Adrenal gland (tissue), 5 donors: ENCODE measurements at regions not wholly inside any gene's neighbourhood (a gene's known extent, or its start where the extent isn't known, plus 50 kb on each side); places are given as distances from the start of the nearest gene placed in this dataset.
A peak's percentile ranks its signal among the peaks of the same experiment; 100 is the strongest.

Experiments
- POLR2A ChIP-seq, 2 donors: fragments of 450-650 bp; IDR thresholded peaks; one replicate each; pipeline ENCODE4 v1.6.1; 2017; ENCODE audit warnings: antibody characterized with exemption in 2 of 2, mild to moderate bottlenecking in 2 of 2, moderate library complexity in 1 of 2
- TF ChIP-seq, protein P1 (sequence below), 6 experiments: fragments of 450-650 bp in 4 of 6; fragments of 200-600 bp in 2 of 6; sonication (generic) in 1 of 6; IDR thresholded peaks; 1 replicate in 5 of 6; 2 replicates in 1 of 6; pipeline versions ENCODE4 v1.5.1 to v1.8.0; 2016 to 2021; ENCODE audit warnings: antibody characterized with exemption in 6 of 6, mild to moderate bottlenecking in 2 of 6, moderate library complexity in 1 of 6
- donor health status: DM: no; HTN: no; CAD: no.

DNA sequence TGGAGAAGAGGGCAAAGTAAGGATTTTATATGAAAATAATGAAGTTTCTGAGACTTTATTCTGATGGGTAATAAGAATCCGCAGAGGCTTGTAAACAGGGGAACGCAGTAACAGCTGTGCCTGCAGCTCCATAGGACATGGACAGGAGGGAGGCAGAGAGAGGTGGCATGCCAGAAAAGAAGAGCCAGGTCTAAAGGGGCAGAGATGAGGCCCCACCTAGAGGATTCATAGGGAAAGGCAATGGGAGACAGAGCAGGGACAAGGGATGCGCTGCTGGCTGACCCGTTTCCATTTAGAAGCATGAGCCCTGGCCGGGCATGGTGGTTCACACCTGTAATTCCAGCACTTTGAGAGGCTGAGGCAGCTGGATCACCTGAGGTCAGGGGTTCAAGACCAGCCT is 340.3 kb upstream of the CDH5 start:
- TF ChIP-seq, protein P1, sequence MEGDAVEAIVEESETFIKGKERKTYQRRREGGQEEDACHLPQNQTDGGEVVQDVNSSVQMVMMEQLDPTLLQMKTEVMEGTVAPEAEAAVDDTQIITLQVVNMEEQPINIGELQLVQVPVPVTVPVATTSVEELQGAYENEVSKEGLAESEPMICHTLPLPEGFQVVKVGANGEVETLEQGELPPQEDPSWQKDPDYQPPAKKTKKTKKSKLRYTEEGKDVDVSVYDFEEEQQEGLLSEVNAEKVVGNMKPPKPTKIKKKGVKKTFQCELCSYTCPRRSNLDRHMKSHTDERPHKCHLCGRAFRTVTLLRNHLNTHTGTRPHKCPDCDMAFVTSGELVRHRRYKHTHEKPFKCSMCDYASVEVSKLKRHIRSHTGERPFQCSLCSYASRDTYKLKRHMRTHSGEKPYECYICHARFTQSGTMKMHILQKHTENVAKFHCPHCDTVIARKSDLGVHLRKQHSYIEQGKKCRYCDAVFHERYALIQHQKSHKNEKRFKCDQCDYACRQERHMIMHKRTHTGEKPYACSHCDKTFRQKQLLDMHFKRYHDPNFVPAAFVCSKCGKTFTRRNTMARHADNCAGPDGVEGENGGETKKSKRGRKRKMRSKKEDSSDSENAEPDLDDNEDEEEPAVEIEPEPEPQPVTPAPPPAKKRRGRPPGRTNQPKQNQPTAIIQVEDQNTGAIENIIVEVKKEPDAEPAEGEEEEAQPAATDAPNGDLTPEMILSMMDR (IDR thresholded peaks at IDR 0.05) = peak in 4 of 6 experiments; percentile 30 to 36 (median 36)
- no peak for TF ChIP-seq POLR2A (IDR thresholded peaks at IDR 0.05)
